GM21447 (cell line): ENCODE measurements at regions not wholly inside any gene's neighbourhood (a gene's known extent, or its start where the extent isn't known, plus 50 kb on each side); places are given as distances from the start of the nearest gene placed in this dataset.

Experiments
- ATAC-seq: cut with Tn5 transposase; IDR thresholded peaks from one replicate; pipeline ENCODE4 v1.9.1; 2021; ENCODE audit not compliant: unreplicated experiment

DNA sequence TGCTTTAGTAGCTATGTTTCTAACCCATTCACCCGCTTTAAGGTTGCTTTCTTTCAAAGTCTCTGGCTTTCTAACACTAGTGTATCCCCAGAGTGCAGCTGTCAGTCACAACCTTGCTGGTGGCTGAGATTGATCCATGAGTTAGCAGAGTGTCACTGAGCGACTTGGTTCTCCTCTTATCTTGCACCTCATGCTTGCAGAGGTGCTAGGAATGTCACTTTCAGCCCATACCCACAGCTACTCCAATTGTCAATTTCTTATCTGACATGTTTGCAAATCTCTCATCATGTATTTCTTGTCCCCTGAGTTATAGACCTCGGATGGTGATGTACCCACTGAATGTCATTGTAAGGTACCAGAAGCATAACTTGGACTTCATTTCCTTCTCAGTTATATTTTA is 1110.2 kb downstream of the GALC start:
- ATAC-seq, result no peak

DNA sequence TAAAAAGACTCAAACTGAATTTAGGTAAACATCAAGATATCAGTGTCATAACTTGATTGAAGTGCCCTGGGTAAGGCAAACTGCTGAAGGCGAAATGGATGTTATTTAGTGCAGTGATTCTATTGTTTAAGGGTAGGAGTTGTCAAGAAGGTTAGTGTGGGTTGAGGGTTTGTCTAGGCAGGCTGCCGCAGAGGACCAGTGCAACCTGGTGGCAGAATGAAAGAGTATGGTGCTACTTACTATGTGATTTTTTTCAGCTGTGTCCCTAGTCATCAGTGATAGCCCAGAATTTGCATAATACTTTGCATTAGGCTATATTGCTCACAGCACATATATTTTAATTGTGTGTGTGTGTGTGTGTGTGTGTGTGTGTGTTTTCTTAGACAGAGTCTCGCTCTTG is 1127.0 kb downstream of the GALC start:
- no peak for ATAC-seq

DNA sequence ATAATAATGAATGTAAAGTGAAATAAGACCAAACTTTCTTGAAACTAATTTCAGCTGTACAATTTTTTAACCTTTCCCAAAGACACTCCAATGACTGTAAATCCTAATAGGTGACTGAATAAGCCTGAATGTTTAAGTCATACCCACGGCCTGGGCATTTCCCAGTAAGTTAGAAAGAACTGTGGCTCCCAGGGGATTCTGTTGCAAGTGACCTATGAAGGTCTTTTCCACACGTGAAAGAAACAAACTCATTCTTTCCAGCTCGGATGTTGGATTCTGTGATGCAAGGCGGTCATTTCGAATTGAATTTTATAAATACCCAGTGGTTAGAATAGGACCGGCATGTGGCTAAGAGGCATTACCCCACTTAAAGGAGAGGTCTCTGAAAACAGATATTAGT is 1134.4 kb downstream of the GALC start:
- ATAC-seq, result no peak

DNA sequence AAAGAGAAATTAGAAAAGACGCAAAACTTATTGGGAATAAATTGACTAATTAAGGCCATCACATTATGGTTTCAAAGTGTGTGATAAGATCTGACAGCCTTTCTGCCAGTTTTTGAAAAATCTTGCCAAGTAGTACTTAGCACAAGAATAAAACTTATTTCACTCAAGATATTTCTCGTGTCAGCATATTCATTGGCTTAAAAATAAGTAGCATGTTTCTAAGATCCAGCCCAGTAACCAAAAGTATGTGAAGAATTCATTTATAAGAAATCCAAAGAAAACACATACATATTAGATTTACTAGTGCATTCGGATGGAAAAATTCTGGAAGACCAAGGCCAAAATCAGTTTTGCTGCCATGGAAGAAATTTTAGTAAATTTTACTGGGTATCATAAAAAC is 1135.0 kb downstream of the GALC start:
- no peak for ATAC-seq

DNA sequence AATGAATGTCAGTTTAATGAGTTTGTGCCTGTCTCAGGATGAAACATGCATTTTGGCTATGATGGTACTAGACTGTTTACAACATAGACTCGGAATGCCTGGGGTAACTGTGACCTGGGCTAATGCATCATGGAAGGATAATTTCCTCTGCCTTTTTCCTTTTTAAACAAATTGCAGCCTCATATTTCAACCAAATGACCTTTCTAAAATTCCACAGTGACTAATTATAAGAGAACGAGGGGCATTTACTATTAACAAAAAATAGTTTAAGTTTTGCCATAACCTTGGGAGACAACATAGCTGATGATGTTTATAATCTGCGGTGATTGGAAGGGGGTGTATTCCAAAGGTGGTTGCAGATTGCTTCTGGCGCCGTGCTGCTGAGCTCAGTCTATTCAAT is 1140.5 kb downstream of the GALC start:
- no peak for ATAC-seq

DNA sequence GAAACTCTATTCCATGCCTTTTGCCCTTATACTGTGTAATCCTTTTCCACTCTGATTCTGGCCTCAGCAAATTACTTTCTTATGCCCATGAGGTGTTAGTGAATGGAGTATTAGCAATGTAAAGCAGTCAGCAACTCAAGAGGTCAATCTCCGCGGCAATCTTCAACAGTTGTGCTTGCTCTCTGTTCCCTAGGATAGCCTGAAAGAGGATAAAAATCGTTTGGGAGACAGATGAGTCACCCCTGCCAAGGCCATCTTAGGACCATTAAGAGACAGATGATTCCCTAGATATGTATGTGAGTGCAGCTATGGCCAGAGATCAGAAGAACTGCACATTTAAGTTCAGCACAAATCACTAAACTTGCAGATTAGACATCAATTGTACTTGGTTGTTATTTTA is 1145.8 kb downstream of the GALC start:
- ATAC-seq, result no peak

DNA sequence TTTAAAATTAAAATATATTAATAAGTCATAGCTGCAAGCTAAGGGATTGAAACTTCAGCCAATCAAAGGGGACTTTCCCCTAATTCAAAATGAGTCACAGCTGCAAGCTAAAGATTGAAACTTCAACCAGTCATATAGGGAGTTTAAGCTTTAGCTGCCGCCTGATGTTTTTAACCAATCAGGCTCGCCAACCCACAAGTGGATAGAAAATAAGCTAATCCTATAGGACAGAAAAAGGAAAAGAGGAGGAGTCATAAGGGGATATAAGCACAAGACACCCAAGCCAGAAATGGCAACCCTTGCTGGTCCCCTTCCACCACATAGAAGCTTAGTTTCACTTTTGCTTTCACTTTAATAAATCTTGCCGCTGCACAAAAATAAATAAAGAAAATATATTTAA is 1154.6 kb downstream of the GALC start:
- ATAC-seq, result no peak

DNA sequence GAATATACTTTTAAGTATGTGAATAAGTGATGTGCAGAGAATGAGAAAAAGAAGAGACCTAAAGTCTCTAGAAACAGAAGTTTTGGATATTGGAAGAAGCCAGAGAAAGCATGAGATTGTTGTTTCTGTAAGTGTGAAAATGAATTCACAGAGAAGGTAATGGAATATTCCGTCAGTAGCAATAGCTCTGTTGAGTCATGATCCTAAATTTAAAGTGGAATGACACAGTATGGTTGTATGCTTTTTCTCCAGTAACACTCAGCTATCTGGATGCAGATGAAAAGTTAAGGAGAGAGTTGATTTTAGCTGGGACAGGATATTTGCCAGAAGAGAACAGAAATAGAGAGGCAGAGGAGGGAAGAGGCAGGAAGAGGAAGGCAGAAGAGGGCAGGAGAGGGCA is 1166.3 kb downstream of the GALC start:
- no peak for ATAC-seq

DNA sequence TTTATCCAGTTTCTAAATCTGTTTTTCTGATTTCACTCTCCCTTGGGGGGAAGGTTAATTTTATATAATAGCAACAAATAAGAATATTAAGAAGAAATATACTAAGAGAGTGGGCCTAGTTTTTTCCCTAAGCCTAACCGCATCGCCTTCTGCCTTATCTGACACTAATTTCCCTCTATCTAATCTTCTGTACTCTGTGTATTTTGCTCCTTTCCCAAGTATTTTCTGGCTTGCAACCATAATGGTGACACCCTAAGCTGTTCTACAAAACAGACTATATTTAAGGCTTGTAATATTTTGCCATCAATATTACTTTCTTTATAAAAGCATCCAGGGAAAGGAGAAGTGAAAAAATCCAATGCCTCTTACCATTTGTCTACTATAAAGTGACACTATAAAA is 1168.8 kb downstream of the GALC start:
- ATAC-seq, result no peak

DNA sequence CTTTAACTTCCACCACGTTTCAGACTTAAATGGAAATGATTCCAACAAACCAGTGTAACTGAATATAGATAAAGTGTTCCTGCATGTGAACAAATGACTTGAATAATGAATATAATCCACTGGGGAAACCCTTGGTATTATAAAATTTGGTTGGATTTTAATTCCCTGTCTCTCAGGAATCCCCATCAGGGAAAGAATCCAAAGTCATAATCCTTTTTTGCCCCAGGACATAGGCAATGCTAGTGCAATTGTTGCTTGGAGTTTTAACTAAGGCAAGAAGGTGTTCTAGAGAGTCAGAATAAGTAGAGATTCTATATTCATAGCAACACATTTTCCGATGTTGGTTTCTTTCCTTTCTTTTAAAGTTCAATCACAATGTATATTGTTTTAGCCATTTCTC is 1169.4 kb downstream of the GALC start:
- no peak for ATAC-seq

DNA sequence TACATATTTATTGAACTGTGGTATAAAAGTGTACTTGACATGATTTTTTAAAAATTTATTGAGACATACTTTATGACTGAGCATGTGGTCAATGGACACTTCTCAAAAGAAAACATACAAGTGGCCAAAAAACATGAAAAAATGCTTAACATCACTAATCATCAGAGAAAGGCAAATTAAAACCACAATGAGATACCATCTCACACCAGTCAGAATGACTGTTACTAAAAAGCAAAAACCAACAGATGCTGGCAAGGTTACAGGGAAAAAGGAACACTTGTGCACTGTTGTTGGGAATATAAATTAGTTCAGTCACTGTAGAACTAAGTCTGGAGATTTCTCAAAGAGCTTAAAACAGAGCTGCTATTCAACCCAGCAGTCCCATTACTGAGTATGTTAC is 1177.6 kb downstream of the GALC start:
- no peak for ATAC-seq

DNA sequence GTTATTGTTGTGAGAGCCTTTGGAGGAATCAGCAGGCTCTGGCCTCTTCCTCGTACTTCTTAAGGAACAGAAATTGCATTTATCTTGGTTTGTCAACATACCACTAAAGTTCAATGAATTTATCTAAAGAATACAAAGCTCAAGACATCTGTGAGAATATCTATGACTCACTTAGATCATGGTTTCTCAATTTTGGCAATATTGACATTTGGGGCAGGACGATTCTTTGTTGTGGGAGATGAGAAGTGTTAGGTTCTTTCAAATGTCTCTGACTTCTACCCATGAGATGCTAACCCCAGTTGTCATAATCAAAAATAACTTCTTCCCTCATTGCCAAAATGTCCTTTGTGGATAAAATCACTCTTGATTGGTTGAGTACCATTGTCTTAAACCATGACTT is 1190.3 kb downstream of the GALC start:
- ATAC-seq, result no peak

DNA sequence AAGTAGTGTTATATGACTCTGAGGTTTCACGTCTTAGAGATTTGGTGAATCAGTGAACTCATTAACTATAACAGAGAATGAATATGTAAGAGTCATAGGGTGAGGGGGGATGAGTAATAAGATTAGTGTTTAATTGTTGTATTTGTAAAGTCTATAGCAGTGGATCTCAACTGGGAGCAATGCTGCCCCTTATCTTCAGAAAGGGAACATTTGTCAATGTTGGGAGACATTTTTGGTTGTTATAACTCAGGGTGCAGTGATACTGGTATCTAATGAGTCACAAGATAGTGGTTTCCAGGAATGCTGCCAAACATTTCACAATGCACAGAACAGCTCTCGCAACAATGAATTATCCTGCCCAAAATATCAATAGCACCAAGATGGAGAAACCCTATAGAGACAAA is 1193.7 kb downstream of the GALC start:
- no peak for ATAC-seq

DNA sequence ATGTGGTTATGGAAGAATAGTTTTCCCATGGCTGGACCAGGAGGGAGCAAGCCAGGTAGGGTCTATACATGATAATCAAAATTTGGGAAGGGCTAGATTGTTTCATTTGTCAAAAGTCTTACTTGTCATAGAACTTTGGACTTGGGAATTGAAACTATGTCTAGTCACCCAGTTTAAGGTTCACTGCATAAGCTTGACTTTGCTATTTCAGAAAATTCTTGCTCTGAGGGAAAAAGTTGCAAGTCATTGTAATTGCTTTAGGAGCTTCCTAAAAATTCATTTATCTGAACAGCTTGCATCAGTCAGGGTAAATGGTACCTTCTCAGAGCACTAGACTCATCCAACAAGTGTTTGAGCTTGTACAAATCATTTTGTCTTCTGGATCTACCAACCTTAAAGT is 1194.7 kb downstream of the GALC start:
- no peak for ATAC-seq

DNA sequence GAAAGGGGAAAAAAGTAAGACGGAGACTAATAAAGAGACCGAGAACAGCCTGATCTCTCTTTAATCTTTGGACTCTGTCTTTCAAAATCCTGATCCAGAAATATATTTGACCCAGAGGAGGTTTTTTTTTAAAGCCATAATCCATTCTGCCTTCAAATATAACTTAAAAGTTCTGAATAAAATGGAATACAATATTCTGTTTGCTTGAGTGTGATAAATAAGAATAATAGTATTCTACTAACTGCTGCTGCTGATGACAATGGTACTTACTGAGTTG is 1196.0 kb downstream of the GALC start:
- ATAC-seq, result no peak

DNA sequence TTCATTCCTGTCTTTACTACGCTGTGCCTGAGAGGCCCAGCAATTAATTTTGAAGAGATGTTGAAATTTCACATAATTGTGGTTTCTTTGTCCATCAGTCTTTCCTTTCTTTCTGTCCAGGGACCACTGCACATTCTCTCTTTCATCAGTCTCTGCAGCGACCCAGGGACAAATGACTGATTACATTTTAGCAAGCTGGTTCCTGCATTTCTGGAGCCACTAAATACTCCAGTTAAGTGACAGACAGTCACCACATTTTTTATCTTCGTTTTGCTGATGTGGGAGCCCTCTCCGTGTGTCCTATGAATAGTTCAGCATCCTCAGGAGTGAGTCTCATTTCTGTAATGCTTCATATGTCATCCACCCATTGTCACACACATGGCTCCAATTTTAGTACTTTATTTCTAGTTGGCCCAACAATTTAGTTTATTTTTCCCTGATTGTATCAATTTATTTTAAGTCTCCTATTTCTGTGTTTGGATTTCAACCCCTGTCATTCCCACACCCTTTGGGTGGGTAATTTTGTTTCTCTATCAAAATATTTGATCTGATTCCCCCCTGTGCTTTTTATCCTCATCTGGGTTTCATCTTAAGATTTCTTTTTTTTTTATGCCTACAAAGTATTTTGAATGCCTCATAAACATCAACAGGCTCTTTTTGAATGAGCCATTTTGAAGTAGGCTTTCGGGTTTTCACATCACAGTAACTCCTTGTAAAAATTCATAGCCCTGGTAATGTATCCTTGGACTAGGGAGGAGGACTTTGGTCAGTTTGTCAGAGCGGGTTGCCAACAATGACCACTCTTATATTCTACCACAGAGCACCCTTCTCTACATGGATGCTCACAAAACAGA is 1196.5 kb downstream of the GALC start:
- no peak for ATAC-seq

DNA sequence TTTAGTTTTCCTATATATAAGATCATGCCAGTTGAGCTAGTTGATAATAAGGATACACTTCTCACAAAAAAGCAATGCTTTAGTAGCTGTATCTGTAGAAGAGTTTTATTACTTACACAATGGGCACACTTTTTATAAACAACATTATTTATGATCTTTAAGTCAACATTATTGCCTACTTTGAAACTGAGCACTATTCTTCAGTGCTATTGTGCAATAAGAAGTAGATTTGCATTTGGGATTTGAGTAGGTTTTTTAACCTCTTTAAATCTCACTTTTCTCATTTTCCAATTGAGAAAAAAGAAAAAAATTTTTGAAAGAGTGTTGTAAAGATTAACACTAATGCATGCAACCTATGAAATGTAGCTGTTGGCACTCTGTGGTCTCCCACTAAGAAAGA is 1198.3 kb downstream of the GALC start:
- ATAC-seq, result no peak

DNA sequence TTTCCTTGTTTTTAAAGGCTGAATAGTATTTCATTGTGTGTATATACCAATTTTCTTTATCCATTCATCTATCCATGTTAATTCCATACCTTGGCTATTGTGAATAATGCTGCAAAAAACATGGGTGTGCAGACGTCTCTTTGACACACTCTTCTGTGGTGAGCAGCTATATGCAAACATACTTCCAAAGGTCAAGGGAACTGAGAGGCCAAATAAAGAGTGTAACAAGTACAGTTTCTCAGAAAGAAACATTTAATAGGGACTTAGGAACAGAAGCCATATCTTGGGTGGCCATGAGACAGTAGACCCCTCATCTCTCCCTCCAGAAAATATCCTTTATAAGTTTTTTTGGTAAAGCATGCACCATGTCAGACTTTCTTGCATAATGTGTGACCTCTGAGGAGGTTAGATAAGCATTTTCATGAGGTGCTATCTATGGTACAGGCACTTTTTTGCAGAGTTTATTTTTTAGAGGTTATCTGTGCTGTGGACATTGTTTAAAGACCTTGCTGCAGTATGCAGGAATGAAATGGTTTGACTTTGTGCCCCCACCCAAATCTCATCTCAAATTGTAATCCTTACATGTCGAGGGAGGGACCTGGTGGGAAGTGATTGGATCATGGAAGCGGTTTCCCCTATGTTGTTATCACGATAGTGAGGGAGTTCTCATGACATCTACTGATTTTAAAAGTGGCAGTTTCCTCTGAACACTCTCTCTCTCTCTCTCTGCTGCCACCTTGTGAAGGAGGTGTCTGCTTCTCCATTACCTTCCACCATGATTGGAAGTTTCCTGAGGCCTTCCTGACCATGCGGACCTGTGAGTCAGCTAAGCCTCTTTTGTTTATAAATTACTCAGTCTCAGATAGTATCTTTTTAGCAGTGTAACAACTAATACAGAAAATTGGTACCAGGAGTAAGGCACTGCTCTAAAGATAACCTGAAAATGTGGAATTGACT is 1202.3 kb downstream of the GALC start:
- ATAC-seq, result no peak

DNA sequence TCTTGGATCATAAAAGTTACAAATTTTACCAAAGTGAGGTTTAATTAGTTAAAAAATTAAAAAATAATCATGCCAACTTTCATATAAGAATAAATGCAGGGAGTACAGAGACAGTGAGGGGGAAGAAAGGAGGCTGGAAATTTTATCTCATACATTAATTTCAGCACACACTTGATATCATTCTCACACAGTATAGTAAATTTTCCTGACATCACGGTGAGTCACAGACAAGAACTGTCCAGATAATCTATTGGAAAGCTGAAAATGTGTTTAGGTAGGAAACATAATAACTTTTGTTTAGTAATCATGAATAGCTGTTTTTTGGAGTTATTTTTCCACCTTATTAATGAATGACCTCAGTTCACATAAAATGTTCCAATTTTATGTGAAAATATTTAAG is 1204.8 kb downstream of the GALC start:
- ATAC-seq, result no peak

DNA sequence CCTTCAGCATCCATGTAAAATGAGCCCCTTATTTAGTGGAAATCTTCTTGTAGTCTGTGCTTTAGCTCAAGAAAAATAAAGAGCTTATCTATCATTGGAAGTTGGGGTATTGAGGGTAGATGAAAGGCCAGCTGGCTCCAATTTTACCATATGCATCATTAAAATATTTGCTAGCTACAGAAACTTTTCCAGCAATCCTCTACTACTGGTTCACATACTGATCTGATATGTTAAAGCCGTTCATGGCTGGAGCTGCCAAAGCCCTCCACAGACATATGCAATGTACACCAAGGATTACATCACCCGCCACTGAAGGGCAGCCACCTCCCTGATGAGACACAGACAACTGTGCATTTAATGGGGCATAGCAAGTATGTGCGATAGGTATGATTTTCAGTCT is 1205.3 kb downstream of the GALC start:
- no peak for ATAC-seq

DNA sequence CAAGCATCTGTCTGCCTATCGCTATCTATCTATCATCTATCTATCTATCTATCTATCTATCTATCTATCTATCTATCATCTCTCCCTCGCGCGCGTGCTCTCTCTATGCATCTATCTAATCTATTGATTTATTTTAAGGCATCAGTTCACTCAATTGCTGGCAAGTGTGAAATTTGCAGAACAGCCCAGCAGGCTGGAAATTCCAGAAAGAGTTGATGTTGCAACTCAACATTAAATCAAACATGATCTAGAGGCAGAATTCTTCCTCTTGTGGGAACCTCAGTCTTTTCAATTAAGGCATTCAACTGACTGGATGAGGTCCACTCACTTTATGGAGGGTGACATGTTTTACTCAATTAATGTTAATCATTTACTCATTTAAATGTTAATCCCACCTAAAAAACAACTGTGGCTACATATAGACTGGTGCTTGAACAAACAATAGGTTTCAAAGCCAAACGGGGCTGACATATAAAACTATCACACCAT is 1210.8 kb downstream of the GALC start:
- ATAC-seq, result no peak

DNA sequence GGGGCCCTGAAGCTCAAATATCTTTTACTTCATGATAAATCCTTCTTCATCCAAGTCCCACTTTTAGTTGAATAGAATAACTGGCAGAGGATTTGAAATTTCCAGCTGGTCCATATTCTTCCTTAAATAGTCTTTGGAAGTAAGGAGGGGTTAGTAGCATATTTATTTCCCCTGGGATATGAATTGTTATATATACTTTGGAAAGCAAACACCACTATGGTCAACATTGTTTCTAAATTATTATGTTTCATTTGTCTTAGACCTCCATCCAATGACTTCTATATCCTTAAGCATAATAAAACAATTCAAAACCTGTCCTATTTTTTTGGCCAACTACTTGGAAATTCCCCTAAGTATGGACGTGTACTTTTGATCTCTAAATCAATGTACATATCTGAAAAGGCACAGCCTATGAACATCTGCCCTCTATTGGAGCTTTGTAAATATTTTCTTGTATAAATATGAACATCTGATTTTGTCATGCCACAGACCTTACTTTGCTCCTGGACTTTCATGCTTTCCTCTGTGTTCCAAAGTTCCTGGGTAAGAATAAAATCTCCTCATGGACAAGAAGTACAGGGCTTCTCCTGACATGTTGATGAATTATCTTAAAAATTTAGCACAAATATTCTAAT is 1212.0 kb downstream of the GALC start:
- no peak for ATAC-seq
